ENCODE measurements at regions not wholly inside any gene's neighbourhood (a gene's known extent, or its start where the extent isn't known, plus 50 kb on each side); places are given as distances from the start of the nearest gene placed in this dataset.

DNA sequence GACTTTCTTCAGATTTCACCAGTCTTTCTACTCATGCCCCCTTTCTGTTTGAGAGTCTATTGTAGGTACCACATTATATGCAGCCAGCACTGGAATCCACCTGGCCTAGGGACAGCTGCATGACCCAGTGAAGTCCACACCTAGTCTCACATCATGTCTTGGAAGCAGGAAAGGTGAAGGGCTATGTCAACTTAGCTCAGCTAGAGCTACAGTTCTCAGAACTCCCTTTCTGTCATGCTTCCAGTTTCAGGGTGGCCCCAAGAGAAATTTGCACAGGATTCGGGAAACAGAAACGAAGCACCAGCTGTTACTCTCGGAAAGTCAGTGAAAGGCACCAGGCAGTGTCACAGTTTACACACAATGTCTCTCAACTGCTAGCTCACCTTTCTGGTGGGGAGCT, 51.6 kb upstream of the NLRP1 start:
- DNase-seq = no peak

DNA sequence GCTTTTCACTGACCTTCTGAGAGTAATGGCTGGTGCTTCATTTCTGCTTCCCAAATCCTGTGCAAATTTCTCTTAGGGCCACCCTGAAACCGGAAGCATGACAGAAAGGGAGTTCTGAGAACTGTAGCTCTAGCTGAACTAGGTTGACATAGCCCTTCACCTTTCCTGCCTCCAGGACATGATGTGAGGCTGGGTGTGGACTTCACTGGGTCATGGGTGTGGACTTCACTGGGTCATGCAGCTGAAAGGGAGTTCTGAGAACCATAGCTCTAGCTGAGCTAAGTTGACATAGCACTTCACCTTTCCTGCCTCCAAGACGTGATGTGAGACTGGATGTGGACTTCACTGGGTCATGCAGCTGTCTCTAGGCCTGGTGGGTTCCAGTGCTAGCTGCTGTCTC, 54.3 kb upstream of the NLRP1 start:
- DNase-seq = no peak

- DNase-seq = no peak
These were observed 56.4 kb upstream of the NLRP1 start for GRCh38 chr17:5640726-5641125.

GRCh38 chr17:5642752-5643151, 58.4 kb upstream of the NLRP1 start:
- DNase-seq = no peak

DNA sequence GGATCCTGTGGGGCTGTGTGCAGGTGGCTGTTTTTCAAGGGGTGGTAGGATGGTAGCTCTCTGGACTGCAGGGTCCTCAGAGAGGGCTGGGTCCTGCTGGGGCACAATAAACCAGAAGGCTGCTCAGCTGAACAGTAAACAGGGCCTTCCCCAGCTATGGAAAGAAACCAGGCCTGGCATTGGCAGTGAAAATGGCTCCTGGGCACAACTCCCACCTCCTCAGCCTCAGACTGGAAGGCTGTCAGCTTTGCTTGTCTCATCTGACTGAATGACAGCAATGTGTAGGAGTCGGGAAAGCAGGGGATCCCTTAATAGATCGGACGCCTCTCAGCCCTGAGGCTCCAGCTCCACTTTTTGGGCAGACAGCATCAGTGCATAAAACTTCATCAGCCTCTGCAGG, 59.8 kb upstream of the NLRP1 start:
- peak in 1 of 2 donors; percentile 27 for DNase-seq

GRCh38 chr17:5651348-5651747, 67.0 kb upstream of the NLRP1 start:
- no peak for DNase-seq

GRCh38 chr17:5661491-5662125, 77.3 kb upstream of the NLRP1 start:
- no peak for DNase-seq

DNA sequence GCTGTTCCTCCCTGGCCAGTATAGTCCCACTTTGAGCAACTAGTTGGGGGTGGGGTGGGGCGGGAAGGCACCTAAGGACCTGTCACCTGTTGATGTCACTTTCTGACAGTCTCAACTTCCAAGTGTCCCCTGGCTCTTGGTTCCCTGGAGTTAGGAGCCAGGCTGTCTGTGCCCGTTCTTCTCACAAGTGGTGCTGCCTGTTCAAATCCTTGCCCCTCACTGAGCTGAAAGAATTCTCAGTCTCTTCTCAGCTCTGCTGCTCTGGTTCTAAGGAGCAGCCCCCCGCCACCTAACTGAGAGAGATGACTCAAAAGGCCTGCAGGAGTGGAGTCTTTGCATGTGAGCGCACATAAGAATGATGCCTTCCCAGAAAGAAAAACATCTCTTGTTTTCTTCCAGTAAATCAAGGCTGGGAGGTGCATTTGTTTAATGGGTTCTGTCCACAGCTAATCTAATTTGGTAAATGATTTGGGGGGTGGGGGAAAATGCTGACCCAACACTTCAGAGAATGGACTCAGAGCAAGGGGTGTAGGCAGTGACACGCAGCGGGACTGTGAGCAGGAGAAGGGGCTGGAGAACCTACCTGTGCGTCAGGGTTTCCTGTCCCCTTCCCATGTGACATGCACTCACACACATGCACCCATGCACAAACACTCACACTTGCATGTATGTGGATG, 78.2 kb upstream of the NLRP1 start:
- DNase-seq = no peak

GRCh38 chr17:5665164-5665563, 80.9 kb upstream of the NLRP1 start:
- peak in 1 of 2 donors; percentile 3 for DNase-seq

GRCh38 chr17:5667871-5668270, 83.6 kb upstream of the NLRP1 start:
- DNase-seq = no peak

DNA sequence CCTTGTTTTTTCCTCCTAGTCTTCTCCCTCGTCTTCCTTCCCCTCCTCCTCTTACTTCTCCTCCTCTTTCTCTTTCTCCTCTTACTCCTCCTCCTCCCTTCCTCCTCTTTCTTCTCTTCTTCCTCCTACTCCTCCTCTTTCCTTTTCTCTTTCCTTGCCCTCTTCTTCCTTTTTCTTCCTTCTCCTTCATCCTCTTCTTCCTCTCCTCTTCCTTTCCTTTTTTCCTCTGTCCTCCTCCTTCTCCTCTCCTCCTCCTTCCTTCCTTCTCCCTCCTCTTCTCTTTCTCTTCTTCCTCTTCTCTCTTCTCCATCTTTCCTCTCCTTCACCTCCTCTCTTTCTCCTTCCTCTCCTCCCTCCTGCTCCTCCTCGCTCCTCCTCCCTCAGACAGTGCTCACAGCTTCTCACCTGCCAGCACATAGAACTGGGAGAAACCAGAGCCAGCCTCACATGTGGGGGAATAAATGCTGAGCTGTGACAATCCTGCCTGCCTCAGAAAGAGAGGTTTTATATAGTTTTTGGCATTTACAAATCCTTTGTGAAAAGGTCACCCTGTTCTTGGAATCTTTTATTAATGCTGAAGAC, 84.3 kb upstream of the NLRP1 start:
- DNase-seq = no peak

DNA sequence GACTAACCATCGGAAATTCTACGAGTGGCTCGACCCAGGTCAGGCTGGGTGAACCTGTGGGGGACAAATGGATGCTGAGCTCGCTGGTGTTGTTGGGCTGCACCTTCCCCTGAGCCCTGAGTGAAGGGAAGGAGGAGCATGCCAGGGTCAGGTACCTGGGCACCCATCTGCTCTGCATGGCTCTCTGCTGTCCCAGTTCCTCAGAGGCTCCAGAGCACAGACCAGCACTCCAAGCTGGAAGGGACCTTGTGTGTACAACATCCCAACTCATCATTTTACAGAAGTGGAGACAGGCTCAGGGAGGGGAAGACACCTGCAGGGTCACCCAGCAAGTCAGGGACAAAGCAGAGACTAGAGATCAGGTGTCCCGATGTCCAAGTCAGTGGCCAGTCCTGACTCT, 84.9 kb upstream of the NLRP1 start:
- no peak for DNase-seq

GRCh38 chr17:5672141-5672540, 87.8 kb upstream of the NLRP1 start:
- DNase-seq = no peak

DNA sequence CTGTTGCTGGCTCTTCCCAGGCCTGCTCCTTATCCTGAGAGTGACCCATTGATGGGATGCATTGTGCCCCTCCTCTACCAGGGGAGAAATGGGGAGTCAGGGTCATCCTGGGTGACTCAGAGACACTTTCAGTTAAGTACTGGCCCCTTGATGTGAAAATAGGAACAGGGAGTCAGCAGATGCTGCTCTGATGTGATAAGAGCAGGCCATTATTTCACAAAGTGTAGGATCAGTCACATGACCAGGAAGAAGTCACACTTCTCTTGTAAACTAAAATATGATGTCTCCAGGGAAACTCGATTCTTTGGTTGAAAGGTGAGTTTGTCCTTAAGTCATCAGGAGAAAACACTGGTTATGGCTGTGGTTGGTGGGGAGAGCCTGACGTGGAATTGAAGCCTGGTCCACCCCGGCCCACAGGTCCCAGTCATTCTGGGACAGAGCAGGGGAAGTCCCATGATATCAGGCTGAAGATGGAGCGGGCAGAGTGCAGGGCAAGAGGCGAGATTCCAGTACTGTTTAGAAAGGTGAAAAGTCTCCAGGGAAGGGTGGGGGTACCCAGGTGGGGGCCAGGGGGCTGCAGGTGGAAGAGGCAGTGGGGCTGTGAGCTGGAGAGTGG, 88.6 kb upstream of the NLRP1 start:
- DNase-seq = no peak

DNA sequence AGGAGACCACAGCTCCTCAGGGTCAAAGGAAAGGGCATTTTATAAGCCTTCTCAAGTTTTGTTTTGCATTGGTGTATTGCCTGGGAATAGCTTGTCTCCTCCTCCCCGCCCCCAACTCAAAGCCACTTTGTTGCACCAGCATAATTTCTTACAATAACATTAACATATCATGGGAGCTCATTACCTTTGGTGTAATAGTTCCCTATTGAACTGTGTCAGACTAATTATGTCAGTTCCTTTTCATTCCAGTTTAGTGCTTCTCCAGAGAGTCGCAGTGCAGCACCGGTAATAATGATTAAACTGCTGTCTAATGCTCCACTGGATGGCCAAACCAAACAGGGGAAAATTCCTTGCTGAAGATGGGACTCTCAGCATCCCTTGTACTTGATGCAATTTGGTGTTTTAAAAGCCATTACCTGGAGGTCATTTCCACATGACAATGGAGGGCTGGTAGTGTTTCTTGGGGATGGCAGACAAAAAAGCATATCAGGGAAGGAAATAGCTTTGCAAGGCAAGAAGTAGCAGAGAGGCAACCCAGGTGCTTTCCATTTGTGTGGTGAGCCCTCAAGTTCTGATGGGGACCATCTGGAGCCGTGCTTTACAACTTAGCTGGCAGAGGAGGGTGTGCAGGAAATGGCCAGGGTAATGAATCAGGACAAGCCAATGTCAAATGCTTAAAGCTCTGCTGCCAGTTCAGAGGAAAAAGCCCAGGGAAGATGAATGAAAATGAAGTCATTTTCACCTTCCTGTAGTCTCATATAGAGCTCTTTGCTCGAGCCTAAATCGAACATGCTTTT, 91.5 kb upstream of the NLRP1 start:
- no peak for DNase-seq

DNA sequence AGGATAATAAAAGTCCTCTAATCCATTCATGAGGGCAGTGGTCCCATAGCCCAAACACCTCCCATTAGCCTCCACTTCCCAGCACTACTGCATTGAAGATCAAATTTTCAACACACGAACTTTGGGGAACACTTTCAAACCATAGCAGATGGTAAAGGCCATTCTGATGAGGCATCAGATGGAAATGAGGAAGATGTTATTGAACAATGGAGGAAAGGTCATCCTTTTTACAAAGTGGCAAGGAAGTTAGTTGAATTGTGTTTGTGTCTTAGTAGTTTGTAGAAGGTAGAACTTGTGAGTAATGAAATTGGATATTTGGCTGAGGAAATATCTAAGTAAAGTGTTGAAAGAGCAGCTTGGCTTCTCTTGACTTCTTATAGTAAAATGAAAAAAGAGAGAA, 93.3 kb upstream of the NLRP1 start:
- DNase-seq = no peak

DNA sequence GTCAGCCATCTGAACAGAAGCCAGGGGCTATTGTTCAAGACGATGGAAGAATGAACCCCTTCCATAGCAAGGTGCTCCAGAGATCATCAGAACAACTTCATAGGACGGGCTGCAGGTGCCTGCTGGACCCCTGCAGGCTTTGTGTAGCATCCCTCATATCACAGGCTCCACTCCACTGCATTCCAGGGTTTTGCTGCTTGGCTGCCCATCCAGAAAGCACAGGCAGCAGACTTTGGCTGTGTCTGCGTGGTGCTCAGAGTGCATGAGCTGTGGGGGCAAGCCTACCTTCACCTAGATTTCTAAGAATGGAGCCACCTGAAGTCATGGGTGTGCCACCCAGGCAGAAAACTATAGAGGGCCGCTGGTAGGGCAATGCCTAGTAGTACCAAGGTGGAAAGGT, 93.9 kb upstream of the NLRP1 start:
- DNase-seq = no peak

GRCh38 chr17:5680766-5681165, 96.5 kb upstream of the NLRP1 start:
- DNase-seq = no peak

DNA sequence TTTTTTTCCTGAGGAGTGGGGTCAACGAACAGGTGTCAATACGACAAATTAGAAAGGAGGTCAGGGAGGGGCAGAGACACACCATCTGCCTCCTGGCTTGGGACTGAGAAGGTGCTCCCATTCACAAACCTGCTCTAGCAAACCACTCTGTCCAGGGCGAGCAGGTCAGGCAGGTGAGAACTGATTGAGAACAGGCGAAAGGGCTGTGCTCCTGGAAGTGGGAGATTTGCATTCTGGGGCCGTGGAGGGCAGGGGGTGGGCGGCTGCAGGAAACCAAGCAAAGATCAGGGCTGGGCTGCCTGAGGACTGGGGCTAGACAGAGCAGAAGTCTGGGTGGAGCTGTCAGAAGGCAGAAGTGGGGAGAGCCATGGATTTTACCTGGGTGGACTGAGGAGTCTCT, 98.9 kb upstream of the NLRP1 start:
- DNase-seq = no peak

GRCh38 chr17:5686074-5686635, 101.8 kb upstream of the NLRP1 start:
- no peak for DNase-seq

- DNase-seq = no peak
These were observed 103.3 kb upstream of the NLRP1 start for GRCh38 chr17:5687646-5688045.

GRCh38 chr17:5693821-5694220, 109.5 kb upstream of the NLRP1 start:
- DNase-seq = no peak

DNA sequence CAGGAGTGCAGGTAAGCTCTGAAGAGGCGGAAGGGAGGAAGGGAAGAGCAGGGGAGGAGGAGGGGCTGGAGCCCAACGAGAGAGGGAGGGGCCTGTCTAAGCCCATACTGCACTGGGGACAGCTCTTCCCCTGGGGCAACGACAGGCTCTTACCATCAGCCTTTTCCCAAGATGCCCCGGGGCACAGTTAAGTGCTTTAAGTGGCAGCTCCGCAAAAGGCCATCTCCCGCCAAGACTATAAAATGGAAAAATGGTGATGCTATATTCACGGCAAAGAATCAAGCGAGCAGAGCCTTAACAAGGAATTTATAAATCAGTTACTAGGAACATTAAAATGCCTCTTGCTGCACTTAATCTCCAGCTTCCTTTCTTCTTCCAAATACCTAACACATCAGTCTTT, 110.2 kb upstream of the NLRP1 start:
- no peak for DNase-seq

Data from hippocampal formation (tissue), 2 donors.